HG03575 (cell line): ENCODE measurements at regions not wholly inside any gene's neighbourhood (a gene's known extent, or its start where the extent isn't known, plus 50 kb on each side); places are given as distances from the start of the nearest gene placed in this dataset.

ENCODE experiments used
- ATAC-seq: cut with Tn5 transposase; IDR thresholded peaks from one replicate; pipeline ENCODE4 v1.9.1; 2021; ENCODE audit not compliant: unreplicated experiment, insufficient number of reproducible peaks, low FRiP score; ENCODE audit errors: extremely low read depth

DNA sequence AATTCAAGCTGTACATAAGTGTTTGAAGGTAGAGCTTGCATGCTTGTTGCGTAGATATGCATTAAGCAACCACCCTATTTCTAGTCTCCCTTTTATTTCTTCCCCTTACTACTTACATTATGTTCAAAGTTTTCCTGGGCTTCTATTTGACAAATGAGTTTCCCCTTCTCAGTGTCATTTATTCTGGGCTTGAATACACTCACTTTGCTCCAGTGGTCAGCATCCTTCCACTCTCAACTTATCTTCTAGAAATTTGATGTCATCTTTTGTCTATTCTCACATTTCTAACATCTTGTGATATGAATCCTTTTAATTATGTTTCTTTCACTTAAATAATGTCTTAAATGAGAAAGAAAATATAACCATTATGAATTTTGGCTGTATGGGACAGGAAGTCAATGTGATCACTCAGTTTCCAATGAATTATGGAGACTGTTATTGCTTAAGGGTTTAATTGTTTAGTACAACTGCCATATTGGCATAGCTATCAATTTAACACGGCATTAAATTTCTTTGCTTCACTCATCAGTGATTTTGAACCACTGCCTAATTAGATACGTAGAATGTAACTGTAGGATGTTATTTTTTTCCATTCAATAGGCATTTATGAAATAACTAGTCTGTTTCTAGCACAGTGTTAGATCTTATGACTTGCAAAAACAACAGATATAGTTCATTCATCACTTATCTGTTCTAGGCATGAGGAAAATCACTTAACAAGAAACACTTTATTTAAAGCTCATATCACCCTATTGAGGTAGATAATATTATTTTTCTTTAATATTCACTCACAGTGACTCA is 105.5 kb upstream of the CDH12 start:
- ATAC-seq: no peak

- ATAC-seq: no peak
These were observed 94.8 kb upstream of the CDH12 start for GRCh38 chr5:22947921-22948320.

DNA sequence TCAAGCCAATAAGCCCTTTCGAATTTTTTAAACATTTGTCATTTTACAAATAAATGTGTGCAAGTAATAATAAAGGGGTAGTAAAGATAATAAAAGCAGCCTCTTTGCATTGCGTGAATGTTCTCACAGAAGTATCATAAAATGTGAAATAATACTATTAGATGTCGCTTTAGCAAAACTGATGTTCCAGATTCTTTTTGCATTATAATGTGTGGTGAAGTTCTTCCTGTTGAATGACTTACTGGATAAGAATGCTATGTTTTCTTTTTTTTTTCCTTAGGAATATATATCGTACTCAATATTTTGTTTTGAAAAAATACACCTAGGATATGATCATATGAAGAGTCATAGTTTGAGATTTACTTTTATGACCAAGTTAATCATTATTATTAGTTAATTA is 85.2 kb upstream of the CDH12 start:
- ATAC-seq: no peak

- ATAC-seq: no peak
These were observed 75.8 kb upstream of the CDH12 start for GRCh38 chr5:22928821-22929482.

DNA sequence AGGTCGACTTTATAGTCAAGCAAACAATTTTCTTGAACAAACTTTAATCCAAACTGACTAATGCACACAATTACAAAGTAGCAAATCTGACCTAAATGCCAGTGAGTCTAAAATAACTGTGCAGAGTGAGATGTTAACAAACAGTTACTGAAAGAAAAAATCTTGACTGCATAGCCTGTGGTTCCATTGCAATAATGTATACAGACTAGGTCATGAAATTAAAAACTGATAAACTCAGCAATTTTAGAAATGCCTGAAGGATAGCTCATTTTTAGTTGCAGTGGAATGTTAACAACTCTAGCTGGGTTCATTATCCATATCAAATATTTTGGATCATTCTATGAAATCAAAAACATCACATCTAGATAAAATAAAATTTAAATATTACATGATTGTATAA is 73.4 kb upstream of the CDH12 start:
- no peak for ATAC-seq

GRCh38 chr5:22918511-22918910 is 65.4 kb upstream of the CDH12 start:
- no peak for ATAC-seq

- ATAC-seq: no peak
These were observed 63.2 kb upstream of the CDH12 start for GRCh38 chr5:22916393-22916792.

DNA sequence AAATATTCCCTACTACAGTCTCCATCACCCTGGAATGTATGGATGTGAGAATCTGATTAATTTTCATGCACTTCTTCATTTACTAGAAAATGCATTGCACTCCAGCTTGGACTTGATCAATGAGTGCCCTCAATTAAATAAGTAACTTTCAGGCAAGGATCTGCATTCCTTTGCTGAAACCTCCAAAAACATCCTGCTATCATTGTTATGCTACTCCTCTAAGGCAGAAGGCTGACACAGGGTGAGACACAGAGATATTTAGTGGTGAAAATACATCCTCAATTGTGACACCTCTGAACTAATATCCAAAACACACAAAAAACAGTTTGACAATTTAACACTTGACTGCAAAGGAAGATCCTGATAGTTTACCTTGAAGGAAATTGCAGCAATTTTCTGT is 57.9 kb upstream of the CDH12 start:
- no peak for ATAC-seq

- no peak for ATAC-seq
These were observed 57.4 kb upstream of the CDH12 start for GRCh38 chr5:22910523-22910922.

DNA sequence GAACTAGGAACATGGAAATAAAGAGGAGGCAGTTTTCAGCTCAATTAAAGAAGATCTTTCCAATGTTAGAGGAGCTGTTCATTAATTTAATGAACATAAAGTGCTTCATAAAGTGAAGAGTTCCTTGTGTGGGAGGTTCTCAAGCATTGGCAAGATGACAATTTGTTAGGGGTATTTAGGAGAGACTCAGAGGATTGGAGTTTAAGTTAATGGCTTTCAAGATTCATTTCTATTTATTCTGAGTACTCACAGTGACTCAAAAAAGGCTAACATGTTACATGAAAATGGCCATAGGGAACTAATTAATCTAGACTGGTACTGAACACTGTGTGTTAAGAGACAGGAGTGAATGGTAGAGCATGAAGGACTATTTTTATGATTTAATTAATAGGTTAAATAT is 55.4 kb upstream of the CDH12 start:
- no peak for ATAC-seq

DNA sequence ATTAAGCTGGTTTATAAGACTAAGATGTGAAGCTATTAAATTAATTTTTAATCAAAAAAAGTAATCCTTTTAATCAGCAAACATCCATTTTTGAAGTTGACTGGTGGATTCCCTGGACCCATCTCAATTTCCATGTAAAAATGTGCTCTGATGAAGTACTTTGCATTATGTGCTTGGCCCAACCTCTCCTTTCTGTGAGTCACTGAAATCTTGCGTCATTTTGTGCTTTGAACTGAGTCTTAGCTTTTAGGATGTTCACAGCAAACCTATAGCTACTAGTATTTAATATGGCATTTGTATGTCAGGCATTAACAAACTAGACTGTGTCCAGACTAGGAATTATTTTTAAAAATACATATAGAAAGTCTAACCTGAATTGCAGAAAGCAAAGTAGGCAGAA is 55.0 kb upstream of the CDH12 start:
- ATAC-seq: no peak
